ENCODE measurements at regions not wholly inside any gene's neighbourhood (a gene's known extent, or its start where the extent isn't known, plus 50 kb on each side); places are given as distances from the start of the nearest gene placed in this dataset.

DNA sequence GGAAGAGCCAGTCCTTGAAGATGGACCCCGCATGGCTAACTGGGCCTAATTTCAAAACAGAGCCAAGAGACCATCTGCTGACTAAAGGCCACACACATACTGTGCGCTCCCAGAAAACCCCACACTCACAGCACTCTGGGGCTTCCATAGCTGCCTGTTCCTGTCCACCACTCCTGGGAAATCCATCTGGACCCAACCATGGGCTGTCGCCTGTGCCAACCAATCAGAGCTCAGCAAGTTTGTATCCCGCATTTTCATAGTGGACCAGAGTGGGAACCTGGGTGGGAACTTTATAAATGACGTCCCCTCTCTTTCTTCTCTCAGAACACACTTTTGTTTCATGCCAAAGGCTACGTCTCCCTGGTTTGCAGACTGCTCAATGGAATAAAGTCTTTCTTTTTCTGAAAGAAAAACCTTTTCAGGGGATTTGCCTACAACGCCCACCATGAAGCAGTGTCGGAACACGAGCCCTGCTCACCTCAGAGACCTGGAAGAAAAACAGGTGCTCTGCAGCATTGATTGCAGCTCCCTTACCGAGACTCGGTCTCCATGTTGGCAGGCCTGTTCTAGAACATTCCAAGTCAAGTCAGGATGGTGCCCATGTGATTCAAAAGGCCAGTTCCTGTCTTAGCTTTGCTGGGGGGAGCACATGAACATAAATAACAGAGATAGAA lies 137.2 kb upstream of the GPC1 start:
- TF ChIP-seq, protein P1, sequence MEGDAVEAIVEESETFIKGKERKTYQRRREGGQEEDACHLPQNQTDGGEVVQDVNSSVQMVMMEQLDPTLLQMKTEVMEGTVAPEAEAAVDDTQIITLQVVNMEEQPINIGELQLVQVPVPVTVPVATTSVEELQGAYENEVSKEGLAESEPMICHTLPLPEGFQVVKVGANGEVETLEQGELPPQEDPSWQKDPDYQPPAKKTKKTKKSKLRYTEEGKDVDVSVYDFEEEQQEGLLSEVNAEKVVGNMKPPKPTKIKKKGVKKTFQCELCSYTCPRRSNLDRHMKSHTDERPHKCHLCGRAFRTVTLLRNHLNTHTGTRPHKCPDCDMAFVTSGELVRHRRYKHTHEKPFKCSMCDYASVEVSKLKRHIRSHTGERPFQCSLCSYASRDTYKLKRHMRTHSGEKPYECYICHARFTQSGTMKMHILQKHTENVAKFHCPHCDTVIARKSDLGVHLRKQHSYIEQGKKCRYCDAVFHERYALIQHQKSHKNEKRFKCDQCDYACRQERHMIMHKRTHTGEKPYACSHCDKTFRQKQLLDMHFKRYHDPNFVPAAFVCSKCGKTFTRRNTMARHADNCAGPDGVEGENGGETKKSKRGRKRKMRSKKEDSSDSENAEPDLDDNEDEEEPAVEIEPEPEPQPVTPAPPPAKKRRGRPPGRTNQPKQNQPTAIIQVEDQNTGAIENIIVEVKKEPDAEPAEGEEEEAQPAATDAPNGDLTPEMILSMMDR (IDR thresholded peaks at IDR 0.05) = no peak
- intact Hi-C loops (cut with DNase I) = no loop called here
- Histone ChIP-seq H3K4me3 (no peak overlapping the region), H3K27me3 (no peaks in the 10 kb centered on the region), H3K4me1 (ENCODE audit: insufficient read depth) (peaks cover 8% of the 10 kb centered on the region), H3K9me3 (no peaks in the 10 kb centered on the region), H3K36me3 (no peaks in the 10 kb centered on the region), H3K27ac (no peak overlapping the region)
- WGBS, 3 donors = 81 to 87% (median 87%) methylated on average over 11 of the region's 11 CpGs
- DNase-seq = no peak

DNA sequence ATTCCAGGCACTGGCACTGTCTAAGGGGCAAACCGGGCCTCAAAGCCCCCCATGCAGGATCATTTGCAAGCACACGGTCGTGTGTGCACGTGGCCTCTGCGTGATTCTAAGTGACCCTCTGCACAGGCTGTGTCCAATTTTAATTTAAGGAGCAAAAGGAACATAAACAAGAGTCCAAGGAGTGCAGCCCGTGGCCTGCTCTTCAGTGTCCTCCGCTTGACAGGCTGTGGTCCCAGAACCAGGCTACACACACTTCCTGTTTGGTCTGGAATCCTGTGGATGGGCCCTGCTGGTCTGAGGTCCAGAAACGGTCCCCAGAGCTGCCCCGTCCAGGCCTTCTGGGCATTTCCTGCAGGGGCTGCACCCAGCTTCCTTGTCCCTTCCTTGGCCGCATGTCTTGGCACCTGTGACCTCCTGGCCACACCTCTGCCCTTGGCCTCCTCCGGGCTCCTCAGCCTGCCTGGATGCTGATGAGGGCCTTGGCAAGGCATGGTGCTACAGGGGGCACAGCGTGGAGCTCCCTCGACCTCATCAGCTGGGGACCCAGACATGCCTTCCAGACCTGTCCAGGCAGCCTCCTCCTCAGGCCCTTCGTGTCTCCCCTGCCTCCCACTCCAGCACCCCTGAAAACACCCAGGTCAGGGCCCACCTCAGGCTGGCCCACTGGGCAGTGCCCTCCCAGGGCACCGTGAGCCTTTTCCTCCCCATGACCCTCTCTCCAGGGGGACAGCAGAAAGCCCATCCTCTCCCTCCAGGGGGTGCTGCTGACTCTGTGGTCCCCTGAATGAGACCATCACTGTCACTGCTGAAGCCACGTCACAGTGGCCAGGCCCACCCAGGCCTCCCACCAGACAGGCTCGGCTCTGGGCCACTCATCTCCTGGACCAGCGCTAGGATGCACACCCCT lies 136.4 kb upstream of the GPC1 start:
- 91 to 93% (median 92%) methylated on average over 18 of the region's 18 CpGs for WGBS, 3 donors
- Histone ChIP-seq H3K27ac (no peak overlapping the region), H3K27me3 (no peaks in the 10 kb centered on the region), H3K9me3 (no peaks in the 10 kb centered on the region), H3K4me3 (no peak overlapping the region), H3K4me1 (ENCODE audit: insufficient read depth) (peaks cover 8% of the 10 kb centered on the region), H3K36me3 (no peaks in the 10 kb centered on the region)
- TF ChIP-seq POLR2A (IDR thresholded peaks at IDR 0.05) (no peak), EP300 (IDR thresholded peaks at IDR 0.05) (no peak)
- TF ChIP-seq, protein P1 (IDR thresholded peaks at IDR 0.05) = no peak
- DNase-seq = peak in 1 of 5 donors; percentile 20
- intact Hi-C loops (cut with DNase I) = no loop called here

- H3K36me3 ChIP-seq = no peaks in the 10 kb centered on the region
- 68 to 85% (median 79%) methylated on average over 6 to 7 of the region's 7 CpGs for WGBS, 3 donors
- intact Hi-C loops (cut with DNase I) = no loop called here
- H3K4me3 ChIP-seq = no peak overlapping the region
- peak in 1 of 5 donors; percentile 13 for DNase-seq
- H3K9me3 ChIP-seq = no peaks in the 10 kb centered on the region
- H3K27me3 ChIP-seq = no peaks in the 10 kb centered on the region
- peaks cover 8% of the 10 kb centered on the region for H3K4me1 ChIP-seq (ENCODE audit: insufficient read depth)
- no peak overlapping the region for H3K27ac ChIP-seq
- TF ChIP-seq POLR2A (IDR thresholded peaks at IDR 0.05) (no peak), EP300 (IDR thresholded peaks at IDR 0.05) (no peak)
- TF ChIP-seq, protein P1 (IDR thresholded peaks at IDR 0.05) = no peak
Measured at GRCh38 chr2:240299710-240300068, 135.8 kb upstream of the GPC1 start.

DNA sequence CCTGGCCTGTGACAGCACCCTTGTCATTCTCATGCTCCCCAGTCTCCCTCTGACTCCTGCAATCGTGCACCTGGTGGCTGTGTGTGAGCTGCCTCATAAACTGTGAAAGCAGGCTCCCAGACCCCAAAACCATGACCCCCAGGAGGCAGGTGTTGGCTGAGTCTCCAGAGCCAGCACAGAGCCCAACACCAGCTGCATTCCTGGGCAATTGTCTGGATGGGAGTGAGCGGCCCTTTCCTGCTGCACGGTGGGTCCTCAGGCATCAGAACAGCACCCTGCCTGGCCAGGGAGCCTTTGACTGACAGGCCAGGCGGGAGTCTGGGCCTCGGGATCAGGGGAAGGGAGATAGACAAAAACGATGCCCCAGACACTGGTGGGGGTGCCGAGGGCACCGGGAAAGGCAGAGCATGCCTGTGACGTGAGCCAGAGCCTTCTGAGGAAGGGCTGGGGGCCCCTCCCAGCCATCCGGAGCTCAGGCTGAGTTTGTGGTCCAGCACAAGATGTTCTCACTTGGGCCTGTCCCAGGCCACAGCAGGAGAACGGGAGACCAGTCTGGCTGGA lies 135.1 kb upstream of the GPC1 start:
- Histone ChIP-seq H3K36me3 (no peaks in the 10 kb centered on the region), H3K4me1 (ENCODE audit: insufficient read depth) (peaks cover 8% of the 10 kb centered on the region), H3K27me3 (no peaks in the 10 kb centered on the region), H3K4me3 (no peak overlapping the region), H3K9me3 (no peaks in the 10 kb centered on the region), H3K27ac (no peak overlapping the region)
- TF ChIP-seq, protein P1 (IDR thresholded peaks at IDR 0.05) = no peak
- TF ChIP-seq EP300 (IDR thresholded peaks at IDR 0.05) = no peak
- no peak for TF ChIP-seq POLR2A (IDR thresholded peaks at IDR 0.05)
- intact Hi-C loops (cut with DNase I) = no loop called here
- DNase-seq = peak in 1 of 5 donors; percentile 11
- WGBS, 3 donors = 56 to 66% (median 65%) methylated on average over 11 of the region's 11 CpGs
